ENCODE measurements at regions not wholly inside any gene's neighbourhood (a gene's known extent, or its start where the extent isn't known, plus 50 kb on each side); places are given as distances from the start of the nearest gene placed in this dataset.
"Not testable (repeated sequence)": the region's sequence is repeated elsewhere in the genome, so short reads cannot be mapped to it uniquely, and the experiment has no call there.

GRCh38 chr21:16460936-16461335, 731.2 kb downstream of the USP25 start:
- Histone ChIP-seq H3K9me3 (ENCODE audit: control insufficient read depth in 2 of 2, insufficient read depth in 1 of 2, low read length in 1 of 2) (peaks cover 0 to 5% of the 10 kb centered on the region in 2 donors), H3K4me3 (ENCODE audit: low read length in 2 of 2) (no peak overlapping the region), H3K36me3 (ENCODE audit: control insufficient read depth in 2 of 2, insufficient read depth in 2 of 2, low read length in 1 of 2) (no peaks in the 10 kb centered on the region), H3K27me3 (ENCODE audit: control insufficient read depth in 2 of 2, insufficient read depth in 1 of 2, low read length in 1 of 2) (no peaks in the 10 kb centered on the region), H3K4me1 (ENCODE audit: control insufficient read depth in 2 of 2, insufficient read depth in 2 of 2, low read length in 2 of 2) (no peaks in the 10 kb centered on the region), H3K27ac (ENCODE audit: low read depth in 1 of 2, low read length in 1 of 2) (no peak overlapping the region)
- WGBS, result 94% methylated on average over 2 of the region's 2 CpGs
- DNase-seq (ENCODE audit: low read depth in 6 of 9, low spot score in 9 of 9), result no peak

GRCh38 chr21:16464211-16464889, 734.6 kb downstream of the USP25 start:
- not testable (repeated sequence) for H3K27me3 ChIP-seq (ENCODE audit: control insufficient read depth in 2 of 2, insufficient read depth in 1 of 2, low read length in 1 of 2); DNase-seq (ENCODE audit: low read depth in 6 of 9, low spot score in 9 of 9); H3K4me1 ChIP-seq (ENCODE audit: control insufficient read depth in 2 of 2, insufficient read depth in 2 of 2, low read length in 2 of 2); H3K36me3 ChIP-seq (ENCODE audit: control insufficient read depth in 2 of 2, insufficient read depth in 2 of 2, low read length in 1 of 2); H3K27ac ChIP-seq (ENCODE audit: low read depth in 1 of 2, low read length in 1 of 2); H3K4me3 ChIP-seq (ENCODE audit: low read length in 2 of 2); H3K9me3 ChIP-seq (ENCODE audit: control insufficient read depth in 2 of 2, insufficient read depth in 1 of 2, low read length in 1 of 2)
- 96% methylated on average over 3 of the region's 3 CpGs for WGBS

GRCh38 chr21:16468184-16468583, 738.4 kb downstream of the USP25 start:
- no peak overlapping the region for H3K4me3 ChIP-seq (ENCODE audit: low read length in 2 of 2)
- 71% methylated on average over 2 of the region's 2 CpGs for WGBS
- H3K27me3 ChIP-seq (ENCODE audit: control insufficient read depth in 2 of 2, insufficient read depth in 1 of 2, low read length in 1 of 2), result no peaks in the 10 kb centered on the region
- H3K36me3 ChIP-seq (ENCODE audit: control insufficient read depth in 2 of 2, insufficient read depth in 2 of 2, low read length in 1 of 2), result no peaks in the 10 kb centered on the region
- H3K4me1 ChIP-seq (ENCODE audit: control insufficient read depth in 2 of 2, insufficient read depth in 2 of 2, low read length in 2 of 2), result no peaks in the 10 kb centered on the region
- H3K27ac ChIP-seq (ENCODE audit: low read depth in 1 of 2, low read length in 1 of 2), result no peak overlapping the region
- no peak for DNase-seq (ENCODE audit: low read depth in 6 of 9, low spot score in 9 of 9)
- H3K9me3 ChIP-seq (ENCODE audit: control insufficient read depth in 2 of 2, insufficient read depth in 1 of 2, low read length in 1 of 2), result peaks cover 0 to 5% of the 10 kb centered on the region in 2 donors

GRCh38 chr21:16473988-16474387, 744.2 kb downstream of the USP25 start:
- Histone ChIP-seq H3K4me1 (ENCODE audit: control insufficient read depth in 2 of 2, insufficient read depth in 2 of 2, low read length in 2 of 2) (no peaks in the 10 kb centered on the region), H3K9me3 (ENCODE audit: control insufficient read depth in 2 of 2, insufficient read depth in 1 of 2, low read length in 1 of 2) (no peaks in the 10 kb centered on the region), H3K36me3 (ENCODE audit: control insufficient read depth in 2 of 2, insufficient read depth in 2 of 2, low read length in 1 of 2) (no peaks in the 10 kb centered on the region), H3K27me3 (ENCODE audit: control insufficient read depth in 2 of 2, insufficient read depth in 1 of 2, low read length in 1 of 2) (no peaks in the 10 kb centered on the region), H3K27ac (ENCODE audit: low read depth in 1 of 2, low read length in 1 of 2) (no peak overlapping the region), H3K4me3 (ENCODE audit: low read length in 2 of 2) (no peak overlapping the region)
- no peak for DNase-seq (ENCODE audit: low read depth in 6 of 9, low spot score in 9 of 9)
- 93% methylated on average over 2 of the region's 2 CpGs for WGBS

- H3K9me3 ChIP-seq (ENCODE audit: control insufficient read depth in 2 of 2, insufficient read depth in 1 of 2, low read length in 1 of 2), result no peaks in the 10 kb centered on the region
- H3K27ac ChIP-seq (ENCODE audit: low read depth in 1 of 2, low read length in 1 of 2), result no peak overlapping the region
- no peaks in the 10 kb centered on the region for H3K4me1 ChIP-seq (ENCODE audit: control insufficient read depth in 2 of 2, insufficient read depth in 2 of 2, low read length in 2 of 2)
- no peaks in the 10 kb centered on the region for H3K27me3 ChIP-seq (ENCODE audit: control insufficient read depth in 2 of 2, insufficient read depth in 1 of 2, low read length in 1 of 2)
- H3K36me3 ChIP-seq (ENCODE audit: control insufficient read depth in 2 of 2, insufficient read depth in 2 of 2, low read length in 1 of 2), result no peaks in the 10 kb centered on the region
- no peak for DNase-seq (ENCODE audit: low read depth in 6 of 9, low spot score in 9 of 9)
- WGBS, result 88% methylated on average over 2 of the region's 2 CpGs
- no peak overlapping the region for H3K4me3 ChIP-seq (ENCODE audit: low read length in 2 of 2)
Observed at GRCh38 chr21:16476056-16476825, 746.5 kb downstream of the USP25 start.

GRCh38 chr21:16488042-16488441, 758.3 kb downstream of the USP25 start:
- Histone ChIP-seq H3K4me1 (ENCODE audit: control insufficient read depth in 2 of 2, insufficient read depth in 2 of 2, low read length in 2 of 2) (no peaks in the 10 kb centered on the region), H3K36me3 (ENCODE audit: control insufficient read depth in 2 of 2, insufficient read depth in 2 of 2, low read length in 1 of 2) (no peaks in the 10 kb centered on the region), H3K9me3 (ENCODE audit: control insufficient read depth in 2 of 2, insufficient read depth in 1 of 2, low read length in 1 of 2) (no peaks in the 10 kb centered on the region), H3K27me3 (ENCODE audit: control insufficient read depth in 2 of 2, insufficient read depth in 1 of 2, low read length in 1 of 2) (no peaks in the 10 kb centered on the region), H3K4me3 (ENCODE audit: low read length in 2 of 2) (no peak overlapping the region), H3K27ac (ENCODE audit: low read depth in 1 of 2, low read length in 1 of 2) (no peak overlapping the region)
- no peak for DNase-seq (ENCODE audit: low read depth in 6 of 9, low spot score in 9 of 9)
- WGBS, result 92% methylated on average over 2 of the region's 2 CpGs

GRCh38 chr21:16492356-16492755, 762.6 kb downstream of the USP25 start:
- DNase-seq (ENCODE audit: low read depth in 6 of 9, low spot score in 9 of 9), result no peak

GRCh38 chr21:16492892-16493291, 763.1 kb downstream of the USP25 start:
- peak in 3 of 9 donors; percentile 0 to 15 (median 1) for DNase-seq (ENCODE audit: low read depth in 6 of 9, low spot score in 9 of 9)
- Histone ChIP-seq H3K27ac (ENCODE audit: low read depth in 1 of 2, low read length in 1 of 2) (no peak overlapping the region), H3K4me1 (ENCODE audit: control insufficient read depth in 2 of 2, insufficient read depth in 2 of 2, low read length in 2 of 2) (no peaks in the 10 kb centered on the region), H3K36me3 (ENCODE audit: control insufficient read depth in 2 of 2, insufficient read depth in 2 of 2, low read length in 1 of 2) (no peaks in the 10 kb centered on the region), H3K27me3 (ENCODE audit: control insufficient read depth in 2 of 2, insufficient read depth in 1 of 2, low read length in 1 of 2) (no peaks in the 10 kb centered on the region), H3K9me3 (ENCODE audit: control insufficient read depth in 2 of 2, insufficient read depth in 1 of 2, low read length in 1 of 2) (no peaks in the 10 kb centered on the region), H3K4me3 (ENCODE audit: low read length in 2 of 2) (no peak overlapping the region)

More at GRCh38 chr21:16492356-16492755, 762.6 kb downstream of the USP25 start:
- Histone ChIP-seq H3K9me3 (ENCODE audit: control insufficient read depth in 2 of 2, insufficient read depth in 1 of 2, low read length in 1 of 2) (no peaks in the 10 kb centered on the region), H3K4me3 (ENCODE audit: low read length in 2 of 2) (no peak overlapping the region), H3K4me1 (ENCODE audit: control insufficient read depth in 2 of 2, insufficient read depth in 2 of 2, low read length in 2 of 2) (no peaks in the 10 kb centered on the region), H3K36me3 (ENCODE audit: control insufficient read depth in 2 of 2, insufficient read depth in 2 of 2, low read length in 1 of 2) (no peaks in the 10 kb centered on the region), H3K27me3 (ENCODE audit: control insufficient read depth in 2 of 2, insufficient read depth in 1 of 2, low read length in 1 of 2) (no peaks in the 10 kb centered on the region), H3K27ac (ENCODE audit: low read depth in 1 of 2, low read length in 1 of 2) (no peak overlapping the region)
- 96% methylated on average over 5 of the region's 5 CpGs for WGBS

- 98% methylated on average over 2 of the region's 2 CpGs for WGBS
Observed at GRCh38 chr21:16496609-16497008, 766.8 kb downstream of the USP25 start.

More at GRCh38 chr21:16496609-16497008, 766.8 kb downstream of the USP25 start:
- no peak overlapping the region for H3K27ac ChIP-seq (ENCODE audit: low read depth in 1 of 2, low read length in 1 of 2)
- no peaks in the 10 kb centered on the region for H3K36me3 ChIP-seq (ENCODE audit: control insufficient read depth in 2 of 2, insufficient read depth in 2 of 2, low read length in 1 of 2)
- no peak for DNase-seq (ENCODE audit: low read depth in 6 of 9, low spot score in 9 of 9)
- H3K27me3 ChIP-seq (ENCODE audit: control insufficient read depth in 2 of 2, insufficient read depth in 1 of 2, low read length in 1 of 2), result no peaks in the 10 kb centered on the region
- no peaks in the 10 kb centered on the region for H3K4me1 ChIP-seq (ENCODE audit: control insufficient read depth in 2 of 2, insufficient read depth in 2 of 2, low read length in 2 of 2)
- no peaks in the 10 kb centered on the region for H3K9me3 ChIP-seq (ENCODE audit: control insufficient read depth in 2 of 2, insufficient read depth in 1 of 2, low read length in 1 of 2)
- no peak overlapping the region for H3K4me3 ChIP-seq (ENCODE audit: low read length in 2 of 2)
